Keratinocyte (primary cell): ENCODE measurements at regions not wholly inside any gene's neighbourhood (a gene's known extent, or its start where the extent isn't known, plus 50 kb on each side); places are given as distances from the start of the nearest gene placed in this dataset.
A peak's percentile ranks its signal among the peaks of the same experiment; 100 is the strongest.

Experiments used
- DNase-seq: peaks from one replicate; pipeline ENCODE4 v3.0.0-alpha.2; 2011; ENCODE audit warnings: low read depth, missing footprints, low spot score
- FAIRE-seq: peaks from 2 replicates; lab custom pipeline; 2011; peaks lifted over from hg19 to GRCh38; lab: Jason Lieb, UNC
- H2AFZ ChIP-seq: 2 replicates; pipeline ENCODE4 v1.6.0; 2012; ENCODE audit warnings: low read length, control low read depth, inconsistent platforms; ENCODE audit not compliant: control insufficient read depth
- H3K27ac ChIP-seq: 2 replicates; pipeline ENCODE4 v1.5.1; 2011; ENCODE audit warnings: low read length; ENCODE audit not compliant: control insufficient read depth, insufficient read depth
- H3K27me3 ChIP-seq: 3 replicates; pipeline ENCODE4 v1.6.0; 2011; ENCODE audit warnings: low read length; ENCODE audit not compliant: control insufficient read depth, insufficient read depth; ENCODE audit errors: extremely low read depth
- H3K36me3 ChIP-seq, 2 experiments: 2 replicates in 1 of 2; 3 replicates in 1 of 2; pipeline ENCODE4 v1.5.1; 2011; ENCODE audit warnings: low read length in 2 of 2, mild to moderate bottlenecking in 1 of 2; ENCODE audit not compliant: control insufficient read depth in 2 of 2, insufficient read depth in 2 of 2; ENCODE audit errors: extremely low read depth in 1 of 2
- H3K4me1 ChIP-seq: 3 replicates; pipeline ENCODE4 v1.5.1; 2011; ENCODE audit warnings: low read length; ENCODE audit not compliant: control insufficient read depth, insufficient read depth; ENCODE audit errors: extremely low read depth
- H3K4me2 ChIP-seq: 3 replicates; pipeline ENCODE4 v1.6.0; 2011; ENCODE audit warnings: low read depth, low read length; ENCODE audit not compliant: control insufficient read depth, insufficient read depth; ENCODE audit errors: extremely low read depth
- H3K4me3 ChIP-seq, 3 experiments: fragments of 200-600 bp in 1 of 3; sonication (generic) in 1 of 3; 2 replicates in 2 of 3; 3 replicates in 1 of 3; pipeline ENCODE4 v1.5.1; 2011 to 2016; ENCODE audit warnings: low read length in 3 of 3, mild to moderate bottlenecking in 3 of 3, control low read depth in 2 of 3, inconsistent platforms in 1 of 3, low read depth in 1 of 3, mixed read lengths in 1 of 3, mixed run types in 1 of 3, moderate library complexity in 1 of 3; ENCODE audit not compliant: control insufficient read depth in 2 of 3, insufficient read depth in 2 of 3; ENCODE audit errors: extremely low read depth in 1 of 3
- H3K79me2 ChIP-seq: 2 replicates; pipeline ENCODE4 v1.6.0; 2012; ENCODE audit warnings: low read length; ENCODE audit not compliant: control insufficient read depth, insufficient read depth
- H3K9ac ChIP-seq: 3 replicates; pipeline ENCODE4 v1.6.0; 2011; ENCODE audit warnings: low read length; ENCODE audit not compliant: control insufficient read depth, insufficient read depth; ENCODE audit errors: extremely low read depth
- H3K9me1 ChIP-seq: 3 replicates; pipeline ENCODE4 v1.6.0; 2011; ENCODE audit warnings: low read length; ENCODE audit not compliant: control insufficient read depth, insufficient read depth; ENCODE audit errors: extremely low read depth
- H3K9me3 ChIP-seq: 2 replicates; pipeline ENCODE4 v1.5.1; 2012; ENCODE audit warnings: low read depth, low read length; ENCODE audit not compliant: control insufficient read depth
- H4K20me1 ChIP-seq: 3 replicates; pipeline ENCODE4 v1.6.0; 2011; ENCODE audit warnings: low read length; ENCODE audit not compliant: control insufficient read depth, insufficient read depth; ENCODE audit errors: extremely low read depth
- EZH2 ChIP-seq: IDR thresholded peaks from one replicate; pipeline ENCODE4 v1.6.1; 2012; ENCODE audit warnings: inconsistent platforms, mild to moderate bottlenecking, low read length, moderate library complexity
- dilution Hi-C: fragments of 300-500 bp; cut with MboI; formaldehyde crosslinking; loops from one replicate; pipeline ENCODE4 v1.7.0; 2020; ENCODE audit warnings: low sequenced_read_pairs; ENCODE audit not compliant: extremely low pct_ligation_motif_present
- TF ChIP-seq, protein P1 (sequence below), 3 experiments: IDR thresholded peaks in 1 of 3; conservative IDR thresholded peaks in 1 of 3; optimal IDR thresholded peaks in 1 of 3; 2 replicates in 2 of 3; 3 replicates in 1 of 3; pipeline versions ENCODE3 to v1.5.1; 2011; ENCODE audit warnings: low read length in 3 of 3, mild to moderate bottlenecking in 3 of 3, moderate library complexity in 2 of 3, control low read depth in 1 of 3, inconsistent platforms in 1 of 3; ENCODE audit not compliant: insufficient read depth in 2 of 3; ENCODE audit errors: extremely low read depth in 1 of 3

- dilution Hi-C loops = no loop called here
- no peaks in the 10 kb centered on the region for H4K20me1 ChIP-seq
- no peaks in the 10 kb centered on the region for H3K36me3 ChIP-seq
- H3K4me2 ChIP-seq = no peak overlapping the region
- H3K79me2 ChIP-seq = no peaks in the 10 kb centered on the region
- no peak overlapping the region for H3K4me3 ChIP-seq
- no peaks in the 10 kb centered on the region for H3K27me3 ChIP-seq
- H3K9me3 ChIP-seq = no peaks in the 10 kb centered on the region
- DNase-seq = no peak
- no peaks in the 10 kb centered on the region for H3K4me1 ChIP-seq
- H2AFZ ChIP-seq = no peak overlapping the region
- no peaks in the 10 kb centered on the region for H3K9me1 ChIP-seq
- TF ChIP-seq, protein P1, sequence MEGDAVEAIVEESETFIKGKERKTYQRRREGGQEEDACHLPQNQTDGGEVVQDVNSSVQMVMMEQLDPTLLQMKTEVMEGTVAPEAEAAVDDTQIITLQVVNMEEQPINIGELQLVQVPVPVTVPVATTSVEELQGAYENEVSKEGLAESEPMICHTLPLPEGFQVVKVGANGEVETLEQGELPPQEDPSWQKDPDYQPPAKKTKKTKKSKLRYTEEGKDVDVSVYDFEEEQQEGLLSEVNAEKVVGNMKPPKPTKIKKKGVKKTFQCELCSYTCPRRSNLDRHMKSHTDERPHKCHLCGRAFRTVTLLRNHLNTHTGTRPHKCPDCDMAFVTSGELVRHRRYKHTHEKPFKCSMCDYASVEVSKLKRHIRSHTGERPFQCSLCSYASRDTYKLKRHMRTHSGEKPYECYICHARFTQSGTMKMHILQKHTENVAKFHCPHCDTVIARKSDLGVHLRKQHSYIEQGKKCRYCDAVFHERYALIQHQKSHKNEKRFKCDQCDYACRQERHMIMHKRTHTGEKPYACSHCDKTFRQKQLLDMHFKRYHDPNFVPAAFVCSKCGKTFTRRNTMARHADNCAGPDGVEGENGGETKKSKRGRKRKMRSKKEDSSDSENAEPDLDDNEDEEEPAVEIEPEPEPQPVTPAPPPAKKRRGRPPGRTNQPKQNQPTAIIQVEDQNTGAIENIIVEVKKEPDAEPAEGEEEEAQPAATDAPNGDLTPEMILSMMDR (optimal IDR thresholded peaks at IDR 0.05 in 1 of 3, IDR thresholded peaks at IDR 0.05 in 1 of 3, conservative IDR thresholded peaks at IDR 0.05 in 1 of 3; ENCODE audit: extremely low read depth in 1 of 3, insufficient read depth in 2 of 3, low read length in 3 of 3) = no peak
- no peak for TF ChIP-seq EZH2
- H3K9ac ChIP-seq = no peak overlapping the region
- FAIRE-seq = no peak
- H3K27ac ChIP-seq = no peak overlapping the region
These were observed 413.9 kb downstream of the SLITRK5 start for GRCh38 chr13:88085036-88085435.

- H4K20me1 ChIP-seq = no peaks in the 10 kb centered on the region
- H3K79me2 ChIP-seq = no peaks in the 10 kb centered on the region
- FAIRE-seq = peak; percentile 26
- H3K27me3 ChIP-seq = no peaks in the 10 kb centered on the region
- no peak for DNase-seq
- dilution Hi-C loops = no loop called here
- H3K4me2 ChIP-seq = no peak overlapping the region
- no peaks in the 10 kb centered on the region for H3K9me1 ChIP-seq
- TF ChIP-seq, protein P1 (optimal IDR thresholded peaks at IDR 0.05 in 1 of 3, IDR thresholded peaks at IDR 0.05 in 1 of 3, conservative IDR thresholded peaks at IDR 0.05 in 1 of 3; ENCODE audit: extremely low read depth in 1 of 3, insufficient read depth in 2 of 3, low read length in 3 of 3) = no peak
- no peak for TF ChIP-seq EZH2
- no peak overlapping the region for H3K9ac ChIP-seq
- H3K4me1 ChIP-seq = no peaks in the 10 kb centered on the region
- H3K36me3 ChIP-seq = no peaks in the 10 kb centered on the region
- no peak overlapping the region for H2AFZ ChIP-seq
- H3K4me3 ChIP-seq = no peak overlapping the region
- no peak overlapping the region for H3K27ac ChIP-seq
- H3K9me3 ChIP-seq = no peaks in the 10 kb centered on the region
These were observed 415.4 kb downstream of the SLITRK5 start for GRCh38 chr13:88086577-88086976.
